ENCODE measurements at regions not wholly inside any gene's neighbourhood (a gene's known extent, or its start where the extent isn't known, plus 50 kb on each side); places are given as distances from the start of the nearest gene placed in this dataset.
"Not testable (repeated sequence)": the region's sequence is repeated elsewhere in the genome, so short reads cannot be mapped to it uniquely, and the experiment has no call there.

DNA sequence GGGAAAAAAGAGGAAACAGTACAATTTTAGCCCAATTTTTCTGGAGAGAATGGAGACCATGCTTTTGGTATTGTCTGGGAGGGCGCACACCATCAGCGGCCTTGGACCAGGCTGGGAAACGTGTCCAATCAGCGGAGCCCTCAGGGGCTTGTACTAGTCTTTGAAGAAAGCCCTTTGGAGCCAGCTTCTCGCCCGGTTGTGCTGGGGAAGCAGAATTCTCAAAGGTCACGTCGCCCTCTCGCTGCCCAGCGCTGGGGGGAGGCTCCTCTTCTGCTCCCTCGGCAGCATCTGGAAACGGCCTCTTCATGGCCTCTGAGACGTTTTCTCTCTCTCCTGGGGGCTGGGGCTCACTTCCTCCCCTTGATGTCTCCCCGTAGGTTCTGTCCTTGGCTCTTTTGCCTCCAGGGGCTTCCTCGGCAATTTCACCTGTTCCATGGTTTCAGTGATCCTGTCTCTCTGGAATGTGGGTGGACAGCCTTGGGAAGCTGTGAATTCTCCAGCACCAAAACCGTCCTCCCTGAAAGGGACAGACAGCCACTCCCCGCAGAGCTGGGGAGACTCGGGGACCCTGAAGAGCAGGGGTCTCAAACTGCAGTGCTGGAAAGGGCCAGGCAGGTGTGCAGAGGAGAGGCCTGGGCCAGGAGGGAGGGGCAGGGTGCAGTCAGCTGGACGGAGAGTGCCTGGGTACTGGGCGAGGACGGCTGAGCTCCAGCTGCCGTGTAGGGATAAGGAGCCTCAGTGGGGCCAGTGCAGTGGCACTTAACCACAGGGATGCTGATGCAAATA, 80.2 kb downstream of the RPS6KA4 start:
- no peak overlapping the region for H3K4me3 Mint-ChIP-seq
- H3K36me3 Mint-ChIP-seq (ENCODE audit: low read depth): no peaks in the 10 kb centered on the region
- H3K27ac Mint-ChIP-seq (ENCODE audit: unreplicated experiment): no peak overlapping the region
- H3K27me3 Mint-ChIP-seq (ENCODE audit: low read depth): no peaks in the 10 kb centered on the region
- TF ChIP-seq, protein P1, sequence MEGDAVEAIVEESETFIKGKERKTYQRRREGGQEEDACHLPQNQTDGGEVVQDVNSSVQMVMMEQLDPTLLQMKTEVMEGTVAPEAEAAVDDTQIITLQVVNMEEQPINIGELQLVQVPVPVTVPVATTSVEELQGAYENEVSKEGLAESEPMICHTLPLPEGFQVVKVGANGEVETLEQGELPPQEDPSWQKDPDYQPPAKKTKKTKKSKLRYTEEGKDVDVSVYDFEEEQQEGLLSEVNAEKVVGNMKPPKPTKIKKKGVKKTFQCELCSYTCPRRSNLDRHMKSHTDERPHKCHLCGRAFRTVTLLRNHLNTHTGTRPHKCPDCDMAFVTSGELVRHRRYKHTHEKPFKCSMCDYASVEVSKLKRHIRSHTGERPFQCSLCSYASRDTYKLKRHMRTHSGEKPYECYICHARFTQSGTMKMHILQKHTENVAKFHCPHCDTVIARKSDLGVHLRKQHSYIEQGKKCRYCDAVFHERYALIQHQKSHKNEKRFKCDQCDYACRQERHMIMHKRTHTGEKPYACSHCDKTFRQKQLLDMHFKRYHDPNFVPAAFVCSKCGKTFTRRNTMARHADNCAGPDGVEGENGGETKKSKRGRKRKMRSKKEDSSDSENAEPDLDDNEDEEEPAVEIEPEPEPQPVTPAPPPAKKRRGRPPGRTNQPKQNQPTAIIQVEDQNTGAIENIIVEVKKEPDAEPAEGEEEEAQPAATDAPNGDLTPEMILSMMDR (conservative IDR thresholded peaks at IDR 0.05): no peak
- H3K4me1 Mint-ChIP-seq: peaks cover 22% of the 10 kb centered on the region
- no peak for DNase-seq (ENCODE audit: low read depth, low spot score)
- H3K9me3 Mint-ChIP-seq: no peaks in the 10 kb centered on the region

DNA sequence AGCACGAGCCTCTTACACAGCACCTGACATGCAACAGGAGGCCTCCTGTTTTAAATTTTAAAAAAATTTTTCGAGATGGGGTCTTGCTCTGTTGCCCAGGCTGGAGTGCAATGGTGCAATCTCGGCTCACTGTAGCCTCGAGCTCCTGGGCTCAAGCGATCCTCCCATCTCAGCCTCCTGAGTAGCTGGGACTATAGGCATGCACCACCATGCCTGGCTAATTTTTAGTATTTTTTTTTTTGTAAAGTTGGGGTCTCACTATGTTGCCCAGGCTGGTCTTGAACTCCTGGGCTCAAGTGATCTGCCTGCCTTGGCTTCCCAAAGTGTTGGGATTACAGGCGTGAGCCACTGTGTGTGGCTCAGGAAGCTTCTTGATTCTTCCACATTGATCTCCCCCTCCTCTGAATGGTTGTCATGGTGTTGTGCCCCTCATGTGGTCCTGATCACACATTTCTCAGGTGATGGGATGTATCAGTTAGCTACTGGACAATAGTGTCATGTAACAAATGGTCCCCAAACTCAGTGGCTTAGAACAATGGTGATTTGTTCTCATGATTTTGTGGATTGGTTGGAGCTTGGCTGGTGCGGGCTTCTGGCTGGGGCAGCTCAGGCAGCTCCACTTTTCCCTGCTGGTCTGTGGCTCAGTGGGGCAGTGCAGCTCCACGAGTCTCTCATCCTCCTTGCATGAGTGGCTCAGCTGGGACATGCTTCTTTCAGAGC, 81.0 kb downstream of the RPS6KA4 start:
- not testable (repeated sequence) for H3K36me3 Mint-ChIP-seq (ENCODE audit: low read depth); H3K27me3 Mint-ChIP-seq (ENCODE audit: low read depth)

DNA sequence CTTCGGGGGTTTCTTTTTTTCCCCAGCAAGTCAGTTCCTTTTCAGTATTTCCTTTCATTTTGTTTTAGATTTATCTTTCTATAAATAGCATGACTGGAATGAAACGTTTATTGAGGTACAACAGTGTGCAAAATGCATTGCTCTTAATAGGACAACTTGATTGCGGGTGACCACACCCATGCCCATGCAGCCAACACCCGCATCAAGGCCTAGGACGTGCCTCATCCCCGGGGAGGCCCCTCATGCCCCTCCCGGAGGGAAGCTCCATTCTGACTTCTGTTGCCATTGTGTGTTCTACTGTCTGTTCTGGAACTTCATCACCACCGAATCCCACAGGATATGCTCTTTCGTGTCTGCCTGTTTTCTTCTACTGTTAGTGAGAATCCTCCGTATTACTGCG, 82.2 kb downstream of the RPS6KA4 start:
- Mint-ChIP-seq H3K36me3 (ENCODE audit: low read depth) (no peaks in the 10 kb centered on the region), H3K4me3 (no peak overlapping the region), H3K27me3 (ENCODE audit: low read depth) (no peaks in the 10 kb centered on the region), H3K27ac (ENCODE audit: unreplicated experiment) (no peak overlapping the region), H3K9me3 (no peaks in the 10 kb centered on the region), H3K4me1 (peaks cover 22% of the 10 kb centered on the region)
- TF ChIP-seq, protein P1 (conservative IDR thresholded peaks at IDR 0.05): no peak
- DNase-seq (ENCODE audit: low read depth, low spot score): no peak

More for the DNA sequence above, 81.0 kb downstream of the RPS6KA4 start:
- not testable (repeated sequence) for H3K9me3 Mint-ChIP-seq; H3K4me3 Mint-ChIP-seq; H3K27ac Mint-ChIP-seq (ENCODE audit: unreplicated experiment); DNase-seq (ENCODE audit: low read depth, low spot score)
- peaks cover 22% of the 10 kb centered on the region for H3K4me1 Mint-ChIP-seq

DNA sequence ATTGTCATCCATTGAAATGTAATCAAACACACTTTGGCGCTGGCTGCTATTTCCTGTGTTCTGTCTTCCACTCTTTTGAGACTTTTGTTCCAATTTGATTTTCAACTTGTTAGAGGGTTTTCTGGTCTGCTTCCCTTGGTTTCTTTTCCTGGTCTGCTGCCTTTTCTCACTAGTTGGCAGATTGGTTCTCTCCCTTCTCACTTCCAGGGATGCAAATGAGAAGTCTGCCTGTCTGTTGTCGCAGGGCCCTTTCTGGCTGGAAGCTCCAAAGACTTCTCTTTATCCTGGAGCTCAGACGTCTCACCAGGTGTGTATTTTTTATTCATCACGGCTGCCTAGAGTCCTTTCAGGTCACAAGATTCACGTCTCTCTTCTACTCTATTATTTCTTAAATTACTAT, 84.0 kb downstream of the RPS6KA4 start:
- Mint-ChIP-seq H3K4me3 (no peak overlapping the region), H3K4me1 (peaks cover 22% of the 10 kb centered on the region), H3K9me3 (no peaks in the 10 kb centered on the region), H3K27ac (ENCODE audit: unreplicated experiment) (no peak overlapping the region), H3K36me3 (ENCODE audit: low read depth) (no peaks in the 10 kb centered on the region), H3K27me3 (ENCODE audit: low read depth) (peaks cover 12% of the 10 kb centered on the region)
- TF ChIP-seq, protein P1 (conservative IDR thresholded peaks at IDR 0.05): no peak
- no peak for DNase-seq (ENCODE audit: low read depth, low spot score)

DNA sequence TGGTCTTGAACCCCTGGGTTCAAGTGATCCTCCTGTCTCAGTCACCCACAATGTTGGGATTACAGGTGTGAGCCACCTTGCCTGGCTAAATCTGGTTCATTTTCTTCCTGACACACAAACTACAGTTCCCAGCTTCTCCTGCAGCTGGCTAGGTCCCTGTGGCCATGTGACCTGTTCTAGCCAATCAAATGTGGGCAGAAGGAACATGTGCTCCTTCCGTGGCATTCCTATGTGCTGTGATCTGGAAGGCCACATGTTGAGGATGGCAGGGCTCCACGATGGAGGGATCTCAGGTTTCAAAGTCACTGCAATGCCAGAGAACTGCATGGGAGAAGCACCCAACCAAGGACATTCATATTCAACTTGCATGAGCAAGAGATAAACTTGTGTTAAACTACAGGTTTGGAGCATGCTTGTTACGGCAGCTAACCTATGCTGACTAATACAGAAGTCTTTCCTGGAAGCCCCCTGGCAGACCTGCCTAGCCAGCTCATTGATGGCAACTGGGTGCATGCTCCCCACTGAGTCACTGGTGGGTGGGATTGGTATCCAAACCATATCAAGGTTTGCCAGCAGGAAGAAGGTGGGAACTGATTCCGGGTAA, 86.0 kb downstream of the RPS6KA4 start:
- TF ChIP-seq, protein P1 (conservative IDR thresholded peaks at IDR 0.05): no peak
- peaks cover 29% of the 10 kb centered on the region for H3K27me3 Mint-ChIP-seq (ENCODE audit: low read depth)
- peaks cover 28% of the 10 kb centered on the region for H3K4me1 Mint-ChIP-seq
- no peak for DNase-seq (ENCODE audit: low read depth, low spot score)
- H3K27ac Mint-ChIP-seq (ENCODE audit: unreplicated experiment): no peak overlapping the region
- H3K9me3 Mint-ChIP-seq: no peaks in the 10 kb centered on the region
- H3K36me3 Mint-ChIP-seq (ENCODE audit: low read depth): no peaks in the 10 kb centered on the region
- no peak overlapping the region for H3K4me3 Mint-ChIP-seq
